PFSK-1 (cell line): ENCODE measurements at regions not wholly inside any gene's neighbourhood (a gene's known extent, or its start where the extent isn't known, plus 50 kb on each side); places are given as distances from the start of the nearest gene placed in this dataset.

Experiments
- FOXP2 ChIP-seq: optimal IDR thresholded peaks from 2 replicates; pipeline ENCODE3; 2011; ENCODE audit warnings: borderline replicate concordance, control low read depth, inconsistent platforms; ENCODE audit not compliant: insufficient read depth; ENCODE audit errors: extremely low read length, extremely low read depth
- POLR2AphosphoS5 ChIP-seq: IDR thresholded peaks from 2 replicates; pipeline ENCODE4 v1.6.1; 2012; ENCODE audit warnings: low read depth, mild to moderate bottlenecking, control low read depth, low read length, moderate library complexity
- SIN3A ChIP-seq: IDR thresholded peaks from 2 replicates; pipeline ENCODE4 v1.6.1; 2012; ENCODE audit warnings: mild to moderate bottlenecking, low read length, moderate library complexity, borderline replicate concordance; ENCODE audit not compliant: insufficient read depth
- TAF1 ChIP-seq: IDR thresholded peaks from 2 replicates; pipeline ENCODE4 v1.6.1; 2012; ENCODE audit warnings: low read length, control low read depth, borderline replicate concordance; ENCODE audit not compliant: insufficient read depth
- TF ChIP-seq, protein P1 (sequence below), 2 experiments: IDR thresholded peaks; 2 replicates each; pipeline versions ENCODE4 v1.6.1 to v1.8.0; 2011 to 2012; ENCODE audit warnings: low read depth in 2 of 2, low read length in 2 of 2, control low read depth in 1 of 2, inconsistent platforms in 1 of 2, mild to moderate bottlenecking in 1 of 2, moderate library complexity in 1 of 2; ENCODE audit not compliant: insufficient read depth in 1 of 2

DNA sequence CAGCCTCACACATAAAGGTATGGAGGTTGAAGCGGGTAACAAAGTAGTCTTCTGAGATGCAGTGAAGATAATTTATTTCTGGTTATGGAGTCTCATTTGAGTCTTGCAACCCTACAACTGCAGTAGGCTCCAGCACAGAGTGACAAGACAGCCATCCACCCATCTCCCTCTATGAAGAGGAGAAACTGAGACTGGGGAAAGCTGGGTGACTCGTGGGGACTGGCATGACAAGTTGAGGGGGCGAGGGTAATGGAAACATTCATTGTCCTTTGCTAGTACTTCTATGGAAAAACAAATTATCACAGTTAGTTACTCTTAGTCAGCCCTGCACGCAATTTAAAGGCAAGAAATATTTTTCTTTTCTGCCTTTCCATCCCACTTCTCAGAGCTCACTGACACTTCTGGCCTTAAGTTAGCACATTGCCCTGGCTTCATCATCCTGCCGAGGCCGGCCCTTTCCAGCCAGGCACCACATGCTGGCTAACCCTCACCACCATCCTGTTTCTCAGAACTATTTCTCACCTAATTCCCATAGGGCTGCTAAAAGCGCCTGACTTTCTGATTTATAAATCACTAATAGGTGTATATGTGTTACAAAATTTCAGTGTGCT, 361.1 kb downstream of the ETS1 start:
- TF ChIP-seq TAF1 (no peak), FOXP2 (no peak), SIN3A (no peak), POLR2AphosphoS5 (no peak)
- TF ChIP-seq, protein P1, sequence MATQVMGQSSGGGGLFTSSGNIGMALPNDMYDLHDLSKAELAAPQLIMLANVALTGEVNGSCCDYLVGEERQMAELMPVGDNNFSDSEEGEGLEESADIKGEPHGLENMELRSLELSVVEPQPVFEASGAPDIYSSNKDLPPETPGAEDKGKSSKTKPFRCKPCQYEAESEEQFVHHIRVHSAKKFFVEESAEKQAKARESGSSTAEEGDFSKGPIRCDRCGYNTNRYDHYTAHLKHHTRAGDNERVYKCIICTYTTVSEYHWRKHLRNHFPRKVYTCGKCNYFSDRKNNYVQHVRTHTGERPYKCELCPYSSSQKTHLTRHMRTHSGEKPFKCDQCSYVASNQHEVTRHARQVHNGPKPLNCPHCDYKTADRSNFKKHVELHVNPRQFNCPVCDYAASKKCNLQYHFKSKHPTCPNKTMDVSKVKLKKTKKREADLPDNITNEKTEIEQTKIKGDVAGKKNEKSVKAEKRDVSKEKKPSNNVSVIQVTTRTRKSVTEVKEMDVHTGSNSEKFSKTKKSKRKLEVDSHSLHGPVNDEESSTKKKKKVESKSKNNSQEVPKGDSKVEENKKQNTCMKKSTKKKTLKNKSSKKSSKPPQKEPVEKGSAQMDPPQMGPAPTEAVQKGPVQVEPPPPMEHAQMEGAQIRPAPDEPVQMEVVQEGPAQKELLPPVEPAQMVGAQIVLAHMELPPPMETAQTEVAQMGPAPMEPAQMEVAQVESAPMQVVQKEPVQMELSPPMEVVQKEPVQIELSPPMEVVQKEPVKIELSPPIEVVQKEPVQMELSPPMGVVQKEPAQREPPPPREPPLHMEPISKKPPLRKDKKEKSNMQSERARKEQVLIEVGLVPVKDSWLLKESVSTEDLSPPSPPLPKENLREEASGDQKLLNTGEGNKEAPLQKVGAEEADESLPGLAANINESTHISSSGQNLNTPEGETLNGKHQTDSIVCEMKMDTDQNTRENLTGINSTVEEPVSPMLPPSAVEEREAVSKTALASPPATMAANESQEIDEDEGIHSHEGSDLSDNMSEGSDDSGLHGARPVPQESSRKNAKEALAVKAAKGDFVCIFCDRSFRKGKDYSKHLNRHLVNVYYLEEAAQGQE (IDR thresholded peaks at IDR 0.05; ENCODE audit: insufficient read depth in 1 of 2, low read depth in 2 of 2, low read length in 2 of 2): no peak

DNA sequence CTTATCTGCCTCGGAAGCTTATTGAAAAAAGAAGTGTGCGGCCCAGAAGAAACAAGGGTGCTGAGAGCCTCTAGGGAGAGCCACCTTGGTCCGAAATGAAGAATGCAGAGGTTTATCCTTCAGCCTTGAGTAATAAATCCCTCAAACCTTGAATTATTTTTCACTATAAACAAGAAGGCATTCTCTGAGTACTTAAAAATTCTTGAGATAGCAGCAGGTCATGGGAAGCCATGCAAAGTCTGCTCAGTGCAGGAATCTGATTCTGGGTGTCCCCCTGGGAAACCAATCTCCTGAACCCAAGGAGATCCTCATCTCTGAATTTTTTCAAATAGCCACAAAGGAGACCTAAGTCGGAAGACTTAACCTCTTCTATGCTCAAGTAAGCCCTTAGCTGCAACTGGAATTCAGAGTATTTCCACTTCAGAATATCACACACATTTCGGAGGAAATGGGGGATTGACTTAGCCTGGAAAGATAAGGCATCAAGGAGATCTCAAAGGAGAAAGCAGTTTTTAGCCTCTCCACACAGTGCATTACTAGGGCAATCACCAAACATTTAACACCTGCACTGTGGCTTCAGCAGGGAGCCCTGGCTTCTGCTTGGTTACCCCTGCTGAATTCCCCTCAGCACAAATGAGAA, 365.0 kb downstream of the ETS1 start:
- TF ChIP-seq POLR2AphosphoS5: no peak
- no peak for TF ChIP-seq TAF1
- TF ChIP-seq, protein P1 (IDR thresholded peaks at IDR 0.05; ENCODE audit: insufficient read depth in 1 of 2, low read depth in 2 of 2, low read length in 2 of 2): no peak
- TF ChIP-seq FOXP2: no peak
- no peak for TF ChIP-seq SIN3A

- TF ChIP-seq SIN3A: no peak
- TF ChIP-seq, protein P1 (IDR thresholded peaks at IDR 0.05; ENCODE audit: insufficient read depth in 1 of 2, low read depth in 2 of 2, low read length in 2 of 2): no peak
- no peak for TF ChIP-seq FOXP2
- TF ChIP-seq POLR2AphosphoS5: no peak
- TF ChIP-seq TAF1: no peak
Observed at GRCh38 chr11:128219731-128220120, 367.6 kb downstream of the ETS1 start.

DNA sequence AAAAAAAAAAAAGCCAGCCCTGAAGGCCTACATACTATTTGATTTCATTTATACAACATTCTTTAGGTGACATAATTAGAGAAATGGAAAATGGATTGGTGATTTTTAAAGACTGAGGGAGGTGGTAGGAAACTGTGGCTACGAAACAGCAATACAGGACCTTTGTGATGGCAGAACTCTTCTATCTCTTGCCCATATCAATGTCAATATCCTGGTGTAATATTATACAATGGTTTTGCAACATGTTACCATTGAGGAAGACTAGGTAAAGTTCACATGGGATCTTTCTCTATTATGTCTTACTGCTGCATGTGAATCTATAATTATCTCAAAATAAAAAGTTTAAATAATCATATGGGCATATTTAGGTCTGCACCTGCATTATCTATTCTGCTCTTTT, 371.2 kb downstream of the ETS1 start:
- no peak for TF ChIP-seq FOXP2
- no peak for TF ChIP-seq TAF1
- TF ChIP-seq POLR2AphosphoS5: no peak
- TF ChIP-seq SIN3A: no peak
- TF ChIP-seq, protein P1 (IDR thresholded peaks at IDR 0.05; ENCODE audit: insufficient read depth in 1 of 2, low read depth in 2 of 2, low read length in 2 of 2): no peak
